Stimulated activated naive B cell treated with anti-CD40 and anti-IgM and Interleukin-4, amounts not matched to agents 10 μg/mL and 1 μg/mL and 100 μg/mL, for 72 hours (primary cell): ENCODE measurements at regions not wholly inside any gene's neighbourhood (a gene's known extent, or its start where the extent isn't known, plus 50 kb on each side); places are given as distances from the start of the nearest gene placed in this dataset.
A peak's percentile ranks its signal among the peaks of the same experiment; 100 is the strongest.

Source experiments
- ATAC-seq, 2 donors: fragments of 150-1000 bp; cut with Tn5 transposase; replicated peaks; 2 replicates each; pipeline ENCODE4 v1.10.0; 2021; ENCODE audit warnings: moderate library complexity in 1 of 2
- DNase-seq: peaks from one replicate; pipeline ENCODE4 v3.0.0; 2021
- H3K27ac Mint-ChIP-seq: one replicate; pipeline ENCODE4 v1.8.0; 2022; ENCODE audit warnings: mild to moderate bottlenecking, mixed read lengths
- H3K27me3 Mint-ChIP-seq, 2 donors: one replicate each; pipeline ENCODE4 v1.8.0; 2022; ENCODE audit warnings: mixed read lengths in 2 of 2
- H3K36me3 Mint-ChIP-seq, 2 donors: one replicate each; pipeline ENCODE4 v1.8.0; 2022; ENCODE audit warnings: mixed read lengths in 2 of 2, mild to moderate bottlenecking in 1 of 2
- H3K4me1 Mint-ChIP-seq, 2 donors: one replicate each; pipeline ENCODE4 v1.8.0; 2022; ENCODE audit warnings: mixed read lengths in 2 of 2, mild to moderate bottlenecking in 1 of 2
- H3K4me3 Mint-ChIP-seq, 2 donors: one replicate each; pipeline ENCODE4 v1.8.0; 2022; ENCODE audit warnings: mild to moderate bottlenecking in 2 of 2, mixed read lengths in 2 of 2, moderate library complexity in 1 of 2
- H3K9me3 Mint-ChIP-seq, 2 donors: one replicate each; pipeline ENCODE4 v1.8.0; 2022; ENCODE audit warnings: mixed read lengths in 2 of 2, mild to moderate bottlenecking in 1 of 2

DNA sequence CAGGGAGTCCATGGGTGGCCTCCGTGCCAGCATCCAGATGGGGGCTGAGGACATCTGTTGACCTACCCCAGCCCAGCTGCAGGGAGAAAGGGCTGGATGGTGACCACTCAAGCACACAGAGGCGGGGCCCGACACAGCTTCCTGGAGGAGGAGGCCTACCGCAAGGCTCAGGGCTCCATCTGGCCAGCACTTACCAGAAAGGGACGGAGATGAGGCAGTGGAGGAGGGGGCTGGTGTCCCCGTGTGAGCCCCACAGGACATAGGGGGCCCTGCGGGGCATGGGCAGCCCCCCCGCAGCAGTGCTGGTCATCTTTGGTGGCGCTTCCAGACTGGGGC is 147.5 kb upstream of the CIBAR2 start:
- DNase-seq (no peak), ATAC-seq (peak in 1 of 2 donors; percentile 6)
- H3K4me1 Mint-ChIP-seq = peaks cover 28 to 47% of the 10 kb centered on the region in 2 donors
- H3K27me3 Mint-ChIP-seq = peaks cover 38 to 39% of the 10 kb centered on the region in 2 donors
- H3K36me3 Mint-ChIP-seq = no peaks in the 10 kb centered on the region
- H3K9me3 Mint-ChIP-seq = no peaks in the 10 kb centered on the region
- H3K27ac Mint-ChIP-seq = no peak overlapping the region
- H3K4me3 Mint-ChIP-seq = no peak overlapping the region

DNA sequence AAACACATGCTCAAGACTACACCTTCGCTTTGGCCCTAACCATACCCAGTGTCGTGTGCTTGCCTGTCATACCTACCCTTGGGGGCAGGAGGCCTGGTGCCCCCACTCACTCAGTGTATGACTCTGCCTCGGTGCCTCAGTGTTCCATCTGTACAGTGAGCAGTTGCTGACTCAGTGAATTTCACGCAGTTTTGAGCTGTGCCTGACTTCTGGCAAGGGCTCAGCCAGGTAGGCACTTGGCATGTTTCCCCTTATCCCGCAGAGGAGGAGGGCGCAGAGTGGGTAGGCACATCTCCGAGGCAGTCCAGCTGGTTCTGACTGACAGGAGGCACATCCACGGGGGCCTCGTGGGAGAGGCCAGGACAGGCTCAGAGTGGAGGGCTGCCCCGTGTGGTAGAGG is 148.9 kb upstream of the CIBAR2 start:
- DNase-seq (no peak), ATAC-seq (peak in 1 of 2 donors; percentile 2)
- peaks cover 28 to 47% of the 10 kb centered on the region in 2 donors for H3K4me1 Mint-ChIP-seq
- H3K27me3 Mint-ChIP-seq = peaks cover 38 to 39% of the 10 kb centered on the region in 2 donors
- no peaks in the 10 kb centered on the region for H3K36me3 Mint-ChIP-seq
- no peak overlapping the region for H3K27ac Mint-ChIP-seq
- no peaks in the 10 kb centered on the region for H3K9me3 Mint-ChIP-seq
- no peak overlapping the region for H3K4me3 Mint-ChIP-seq

DNA sequence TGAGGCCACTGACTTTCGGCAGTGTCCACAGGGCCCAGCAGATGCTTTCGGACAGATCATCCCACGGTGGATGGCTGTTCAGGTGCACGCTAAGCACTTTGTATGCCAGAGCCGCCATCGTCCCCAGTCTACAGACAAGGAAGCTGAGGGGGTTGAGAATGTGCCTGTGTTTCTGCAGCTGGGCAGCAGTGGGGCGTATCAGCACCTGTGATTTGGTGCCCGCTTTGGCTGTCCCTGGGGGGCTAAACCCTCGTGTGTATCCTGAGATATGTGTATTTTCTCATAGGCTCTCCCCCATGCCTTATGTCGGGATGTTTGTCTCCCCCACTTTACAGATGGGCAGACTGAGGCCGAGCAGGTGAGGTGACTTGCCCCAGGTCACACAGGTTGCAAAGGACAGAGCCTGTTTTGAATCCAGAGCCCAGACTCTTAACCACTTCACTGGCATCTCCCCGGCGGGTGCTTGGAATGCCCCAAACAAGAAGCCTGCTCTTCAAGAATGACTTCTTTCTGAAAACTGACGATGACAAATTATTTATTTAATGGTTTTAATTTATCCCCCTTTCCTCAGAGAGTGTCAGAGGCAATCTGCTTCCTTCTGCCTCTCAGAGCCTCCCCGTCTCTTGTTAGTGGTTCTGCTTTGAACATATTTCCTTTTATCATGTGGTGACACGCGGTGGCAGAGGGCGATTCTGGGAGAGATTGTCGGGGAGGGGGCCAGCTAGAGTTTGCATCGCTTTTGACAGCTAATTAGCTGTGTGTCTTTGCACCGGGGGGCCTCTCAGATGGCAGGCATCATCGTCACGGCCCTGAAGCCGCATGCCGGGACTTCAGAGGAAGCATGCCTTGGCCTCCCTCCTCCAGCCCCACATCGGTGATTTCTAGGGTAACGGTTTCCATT is 149.6 kb upstream of the CIBAR2 start:
- Mint-ChIP-seq H3K4me3 (no peak overlapping the region), H3K36me3 (no peaks in the 10 kb centered on the region), H3K27ac (no peak overlapping the region), H3K9me3 (no peaks in the 10 kb centered on the region), H3K4me1 (peaks cover 28 to 47% of the 10 kb centered on the region in 2 donors), H3K27me3 (peaks cover 34 to 38% of the 10 kb centered on the region in 2 donors)
- no peak for DNase-seq
- ATAC-seq = peak; percentile 55 to 59

DNA sequence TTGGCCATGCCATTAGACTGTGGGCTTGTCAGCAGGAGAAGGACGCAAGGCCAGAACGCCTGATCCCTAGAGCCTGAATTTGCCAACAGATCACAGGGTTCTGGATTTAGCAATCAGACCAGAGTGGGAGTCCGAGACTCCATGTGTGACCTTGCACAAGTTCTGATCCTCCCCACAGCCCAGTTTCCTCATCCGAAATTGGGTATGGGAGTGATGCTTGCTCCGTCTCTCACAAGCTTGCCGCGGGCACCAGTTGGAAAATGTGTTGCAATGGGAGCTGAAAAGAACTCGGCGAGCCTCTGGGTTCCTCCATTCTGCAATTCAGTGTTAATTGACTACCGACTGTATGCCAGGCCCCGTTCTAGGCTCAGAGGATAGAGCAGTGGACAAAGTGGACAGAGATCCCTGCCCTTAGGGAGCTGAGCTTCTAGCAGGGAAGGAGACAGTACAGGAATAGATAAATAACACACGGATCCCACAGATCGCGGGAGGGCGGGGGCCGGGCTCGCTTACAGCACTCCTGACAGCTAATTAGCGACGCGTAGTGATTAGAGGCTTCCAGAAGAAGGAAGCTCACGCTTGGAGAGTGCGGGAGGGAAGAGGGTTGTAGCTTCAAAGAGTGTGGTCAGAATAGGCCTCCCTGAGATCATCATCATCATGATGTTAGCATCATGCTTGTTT is 150.4 kb upstream of the CIBAR2 start:
- H3K36me3 Mint-ChIP-seq = no peaks in the 10 kb centered on the region
- H3K27me3 Mint-ChIP-seq = peaks cover 26 to 36% of the 10 kb centered on the region in 2 donors
- DNase-seq = no peak
- no peak for ATAC-seq
- no peaks in the 10 kb centered on the region for H3K9me3 Mint-ChIP-seq
- no peak overlapping the region for H3K4me3 Mint-ChIP-seq
- no peak overlapping the region for H3K27ac Mint-ChIP-seq
- H3K4me1 Mint-ChIP-seq = peaks cover 28 to 47% of the 10 kb centered on the region in 2 donors

DNA sequence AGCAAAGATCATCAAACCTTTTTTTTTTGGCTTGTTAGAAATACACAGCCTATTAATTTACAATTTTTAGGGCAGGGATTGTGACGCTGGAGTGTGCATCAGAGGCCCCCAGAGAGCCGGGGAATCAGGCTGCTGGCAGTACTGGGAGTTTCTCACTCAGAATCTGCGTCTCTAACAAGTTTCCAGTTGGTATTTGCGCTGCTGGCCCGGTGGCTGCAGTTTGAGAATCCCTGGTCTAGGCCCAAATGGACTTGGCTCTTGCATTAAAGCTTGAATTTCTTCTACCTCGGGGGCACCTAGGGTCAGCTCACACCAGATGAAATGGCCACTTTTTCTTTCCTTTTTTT is 150.9 kb upstream of the CIBAR2 start:
- Mint-ChIP-seq H3K4me1 (peaks cover 28 to 42% of the 10 kb centered on the region in 2 donors), H3K4me3 (no peak overlapping the region), H3K36me3 (no peaks in the 10 kb centered on the region), H3K27me3 (peaks cover 21 to 31% of the 10 kb centered on the region in 2 donors), H3K9me3 (no peaks in the 10 kb centered on the region), H3K27ac (no peak overlapping the region)
- ATAC-seq (no peak), DNase-seq (no peak)

DNA sequence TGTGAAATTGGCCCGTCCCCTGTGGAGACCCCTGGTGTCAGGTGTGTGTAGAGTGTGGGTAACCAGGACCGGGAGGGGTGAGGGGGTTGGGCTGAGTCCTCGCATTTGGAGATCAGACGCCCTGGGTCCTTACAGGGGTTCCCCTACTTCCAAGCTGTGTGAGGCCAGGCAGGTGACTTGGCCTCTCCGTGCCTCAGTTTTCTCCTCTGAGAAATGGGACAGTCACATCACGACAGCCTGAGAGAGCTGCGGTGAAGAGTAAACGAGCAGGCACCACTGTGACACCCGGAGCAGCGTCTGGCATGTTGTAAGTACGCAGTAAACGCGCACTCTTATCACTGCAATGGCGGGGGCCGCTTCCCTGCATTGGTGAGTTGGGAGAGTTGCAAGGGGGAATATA is 152.5 kb upstream of the CIBAR2 start:
- H3K9me3 Mint-ChIP-seq = no peaks in the 10 kb centered on the region
- H3K27ac Mint-ChIP-seq = no peak overlapping the region
- H3K36me3 Mint-ChIP-seq = no peaks in the 10 kb centered on the region
- H3K27me3 Mint-ChIP-seq = peaks cover 7 to 15% of the 10 kb centered on the region in 2 donors
- peaks cover 19 to 26% of the 10 kb centered on the region in 2 donors for H3K4me1 Mint-ChIP-seq
- ATAC-seq (no peak), DNase-seq (no peak)
- no peak overlapping the region for H3K4me3 Mint-ChIP-seq

DNA sequence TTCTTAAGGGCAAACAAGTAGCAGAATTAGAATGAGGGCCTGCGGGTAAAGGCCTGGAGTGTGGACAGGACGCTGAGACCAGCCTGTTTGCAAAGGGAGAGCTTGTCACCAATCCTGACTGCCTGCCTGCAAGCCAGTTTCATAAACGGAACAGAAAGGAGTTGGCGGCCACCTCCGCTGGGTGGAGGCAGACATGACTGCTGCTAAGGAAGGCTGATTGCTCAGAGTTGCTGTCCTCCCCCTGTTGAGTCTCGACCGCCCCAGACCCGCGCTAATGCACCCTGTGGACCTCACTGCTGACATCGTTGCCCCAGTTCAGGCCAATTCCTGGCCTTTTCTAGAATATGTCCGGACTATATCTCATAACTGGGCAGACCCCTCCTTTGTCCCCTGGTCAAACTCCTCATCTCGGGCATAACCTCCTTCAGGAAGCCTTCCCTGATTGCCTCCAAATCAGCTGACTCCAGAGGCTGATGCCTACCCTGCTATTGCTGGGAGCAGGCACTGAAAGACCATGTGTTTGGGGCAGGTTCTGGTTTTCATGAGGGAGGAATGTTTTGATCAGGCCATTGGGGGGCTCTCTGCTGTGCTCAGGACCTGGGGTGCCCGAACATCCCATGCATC is 153.0 kb upstream of the CIBAR2 start:
- Mint-ChIP-seq H3K4me3 (no peak overlapping the region), H3K27me3 (peaks cover 5 to 12% of the 10 kb centered on the region in 2 donors), H3K36me3 (no peaks in the 10 kb centered on the region), H3K4me1 (peaks cover 18 to 23% of the 10 kb centered on the region in 2 donors), H3K27ac (peak overlapping the region; percentile 33), H3K9me3 (no peaks in the 10 kb centered on the region)
- no peak for DNase-seq
- ATAC-seq = no peak

DNA sequence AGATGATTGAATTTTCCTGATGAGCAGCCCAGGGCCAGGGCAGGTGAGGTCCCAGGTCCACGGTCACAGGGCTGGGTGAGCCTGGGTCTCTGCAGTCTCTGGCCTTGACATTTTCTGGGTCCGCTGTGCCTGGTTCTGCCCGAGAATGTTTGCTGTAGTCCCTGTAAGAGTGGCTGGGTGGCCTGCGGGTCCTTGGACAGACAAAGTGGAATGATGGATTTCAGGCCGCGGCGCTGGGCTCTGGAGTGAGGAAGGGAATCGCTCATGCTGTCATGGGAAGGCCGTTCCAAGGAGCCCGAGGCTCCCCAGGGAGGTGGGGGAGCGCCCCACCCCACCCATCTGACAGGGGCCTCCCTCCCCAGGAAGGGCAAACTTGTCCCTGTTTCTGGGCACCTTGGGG is 153.5 kb upstream of the CIBAR2 start:
- Mint-ChIP-seq H3K36me3 (no peaks in the 10 kb centered on the region), H3K9me3 (no peaks in the 10 kb centered on the region), H3K27me3 (peaks cover 5 to 7% of the 10 kb centered on the region in 2 donors), H3K4me1 (peaks cover 15 to 18% of the 10 kb centered on the region in 2 donors), H3K4me3 (no peak overlapping the region), H3K27ac (peak overlapping the region; percentile 33)
- ATAC-seq (no peak), DNase-seq (no peak)

DNA sequence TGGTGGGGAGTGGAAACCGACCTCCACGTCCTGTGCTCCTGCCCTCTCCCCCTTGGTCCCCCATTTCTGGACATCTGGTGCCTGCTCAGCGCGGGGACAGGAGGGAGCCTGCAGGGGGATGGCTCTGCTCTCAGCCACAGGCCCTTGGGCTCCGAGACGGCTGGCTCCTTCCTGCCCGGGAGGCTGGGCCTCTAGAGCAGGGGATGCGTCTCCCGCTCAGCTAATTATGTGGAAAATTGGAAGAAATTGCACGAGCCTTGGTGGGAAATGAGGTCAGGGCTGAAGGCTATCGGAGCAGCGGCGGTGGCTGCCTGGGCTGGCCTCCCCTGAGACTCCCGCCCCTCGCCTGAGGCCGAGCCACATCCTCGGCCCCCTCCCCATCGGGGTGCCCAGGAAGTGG is 154.6 kb upstream of the CIBAR2 start:
- Mint-ChIP-seq H3K4me3 (no peak overlapping the region), H3K4me1 (peaks cover 5 to 8% of the 10 kb centered on the region in 2 donors), H3K27ac (no peak overlapping the region), H3K36me3 (no peaks in the 10 kb centered on the region), H3K27me3 (no peaks in the 10 kb centered on the region), H3K9me3 (no peaks in the 10 kb centered on the region)
- no peak for DNase-seq
- ATAC-seq = no peak

DNA sequence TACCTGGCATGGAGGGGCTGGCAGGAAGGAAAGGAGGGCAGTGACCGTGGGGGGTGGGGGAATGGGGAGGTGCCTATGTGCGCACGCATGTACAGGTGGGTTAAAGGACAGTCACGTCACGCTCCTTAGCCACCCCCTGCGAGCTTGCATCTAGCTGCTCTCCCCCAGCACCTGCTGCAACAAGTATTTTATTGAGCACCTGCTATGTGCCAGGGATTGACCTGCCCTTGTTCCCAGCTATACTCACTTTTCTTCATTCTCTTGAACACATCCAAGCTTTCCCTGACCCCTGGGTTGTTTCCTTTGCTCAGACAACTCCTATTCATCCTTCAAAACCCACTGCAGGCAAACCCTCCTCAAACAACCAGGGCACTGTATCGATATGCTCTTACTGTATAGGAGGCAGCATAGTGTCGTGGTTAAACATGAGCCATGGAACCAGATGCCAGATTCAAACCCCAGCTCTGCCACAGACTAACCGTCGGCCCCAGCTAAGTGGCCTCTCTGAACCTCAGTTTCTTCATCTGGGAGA is 155.2 kb upstream of the CIBAR2 start:
- Mint-ChIP-seq H3K4me1 (peaks cover 0 to 1% of the 10 kb centered on the region in 2 donors), H3K9me3 (no peaks in the 10 kb centered on the region), H3K27me3 (no peaks in the 10 kb centered on the region), H3K27ac (no peak overlapping the region), H3K4me3 (no peak overlapping the region), H3K36me3 (no peaks in the 10 kb centered on the region)
- ATAC-seq (no peak), DNase-seq (no peak)

DNA sequence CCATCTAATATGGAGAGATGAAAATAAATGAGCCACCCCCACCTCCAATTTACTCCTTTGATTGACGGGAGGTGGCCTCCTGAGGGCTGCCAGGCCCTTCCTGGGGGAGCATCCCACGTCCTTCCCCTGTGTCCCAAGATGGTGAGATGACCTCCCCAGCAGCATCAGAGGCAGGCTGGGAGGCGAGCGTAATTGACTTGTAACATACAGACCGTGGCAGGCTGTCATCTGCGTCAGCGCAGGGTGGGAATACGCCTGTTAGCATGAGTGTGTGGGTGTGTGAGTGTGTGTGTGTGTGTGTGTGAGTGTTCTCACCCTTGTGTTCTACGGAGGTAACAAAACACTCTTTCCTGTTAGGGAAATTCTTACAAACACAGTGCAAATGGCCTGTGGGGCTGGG is 156.9 kb upstream of the CIBAR2 start:
- Mint-ChIP-seq H3K4me3 (no peak overlapping the region), H3K36me3 (peaks cover 0 to 2% of the 10 kb centered on the region in 2 donors), H3K4me1 (no peaks in the 10 kb centered on the region), H3K9me3 (peaks cover 0 to 3% of the 10 kb centered on the region in 2 donors), H3K27ac (no peak overlapping the region), H3K27me3 (peaks cover 4 to 7% of the 10 kb centered on the region in 2 donors)
- ATAC-seq = no peak
- no peak for DNase-seq

DNA sequence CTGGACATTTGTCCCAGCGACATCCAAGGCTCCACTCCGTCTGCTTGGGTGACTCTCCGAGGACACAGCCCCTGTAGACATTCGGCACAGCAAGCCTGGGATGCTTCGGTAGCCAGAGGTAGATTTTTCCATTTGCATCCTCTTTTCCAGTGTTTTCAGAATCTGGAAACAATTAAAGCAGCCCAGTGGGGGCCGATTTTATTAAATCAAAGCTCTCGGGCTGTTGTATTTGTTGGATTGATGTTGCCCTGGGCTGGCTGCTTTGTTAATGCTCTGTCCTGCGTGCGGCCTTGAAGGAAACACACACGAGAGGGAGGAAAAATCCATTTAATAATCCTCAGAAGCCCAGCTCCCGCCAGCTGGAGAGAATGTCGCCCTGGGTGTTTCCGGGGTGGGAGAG is 158.1 kb upstream of the CIBAR2 start:
- no peak for DNase-seq
- peaks cover 0 to 2% of the 10 kb centered on the region in 2 donors for H3K36me3 Mint-ChIP-seq
- peaks cover 0 to 3% of the 10 kb centered on the region in 2 donors for H3K9me3 Mint-ChIP-seq
- peaks cover 12 to 15% of the 10 kb centered on the region in 2 donors for H3K27me3 Mint-ChIP-seq
- peaks cover 0 to 2% of the 10 kb centered on the region in 2 donors for H3K4me1 Mint-ChIP-seq
- no peak overlapping the region for H3K27ac Mint-ChIP-seq
- ATAC-seq = no peak
- no peak overlapping the region for H3K4me3 Mint-ChIP-seq

DNA sequence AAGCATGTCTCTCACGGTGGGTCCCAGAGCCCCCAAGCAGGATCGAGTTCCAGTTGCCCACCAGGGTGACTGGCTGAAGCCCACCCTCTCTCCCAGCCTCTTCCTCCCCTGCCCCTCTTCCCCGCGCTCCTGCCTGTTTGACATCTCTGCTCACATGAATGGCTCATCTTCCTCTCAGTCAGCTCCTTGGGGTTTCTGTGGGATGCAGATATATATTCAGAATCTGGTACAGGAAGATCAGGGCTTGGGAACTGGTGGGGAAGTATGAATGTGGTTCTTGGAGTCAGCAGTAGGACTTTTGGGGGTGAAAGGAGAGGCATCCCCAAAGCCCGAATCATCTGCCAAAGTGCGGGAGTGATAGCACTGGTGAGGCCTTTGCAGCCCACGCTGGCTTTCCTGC is 158.9 kb upstream of the CIBAR2 start:
- peaks cover 12 to 15% of the 10 kb centered on the region in 2 donors for H3K27me3 Mint-ChIP-seq
- H3K36me3 Mint-ChIP-seq = peaks cover 0 to 2% of the 10 kb centered on the region in 2 donors
- ATAC-seq (no peak), DNase-seq (no peak)
- H3K4me3 Mint-ChIP-seq = no peak overlapping the region
- H3K4me1 Mint-ChIP-seq = peaks cover 0 to 9% of the 10 kb centered on the region in 2 donors
- H3K9me3 Mint-ChIP-seq = peaks cover 0 to 3% of the 10 kb centered on the region in 2 donors
- H3K27ac Mint-ChIP-seq = no peak overlapping the region

DNA sequence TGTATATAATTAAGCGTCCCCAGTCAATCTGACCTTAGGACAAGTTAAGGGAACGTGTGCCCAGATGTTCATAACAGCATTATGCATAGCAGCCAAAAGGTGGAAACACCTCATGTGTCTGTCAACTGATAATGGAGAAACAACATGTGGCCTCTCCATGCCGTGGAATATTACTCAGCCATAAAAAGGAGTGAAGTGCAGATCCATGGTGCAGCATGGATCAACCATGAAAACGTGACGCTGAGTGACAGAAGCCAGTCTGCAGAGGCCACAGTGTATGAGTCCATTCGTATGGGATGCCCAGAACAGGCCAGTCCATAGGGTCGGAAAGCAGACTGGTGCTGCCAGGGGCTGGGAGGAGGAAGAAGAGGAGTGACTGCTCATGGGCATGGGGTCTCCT is 161.0 kb upstream of the CIBAR2 start:
- Mint-ChIP-seq H3K9me3 (peaks cover 0 to 3% of the 10 kb centered on the region in 2 donors), H3K27me3 (peaks cover 12 to 15% of the 10 kb centered on the region in 2 donors), H3K27ac (no peak overlapping the region), H3K4me1 (peaks cover 0 to 9% of the 10 kb centered on the region in 2 donors), H3K4me3 (no peak overlapping the region), H3K36me3 (peaks cover 0 to 2% of the 10 kb centered on the region in 2 donors)
- ATAC-seq (no peak), DNase-seq (no peak)
